ENCODE measurements at regions not wholly inside any gene's neighbourhood (a gene's known extent, or its start where the extent isn't known, plus 50 kb on each side); places are given as distances from the start of the nearest gene placed in this dataset.
"Not testable (repeated sequence)": the region's sequence is repeated elsewhere in the genome, so short reads cannot be mapped to it uniquely, and the experiment has no call there.

- no peak for DNase-seq (ENCODE audit: low read depth in 2 of 2)
Observed at GRCh38 chr11:37343290-37343689, 745.3 kb upstream of the RAG2 start.

- DNase-seq (ENCODE audit: low read depth in 2 of 2): no peak
Observed at GRCh38 chr11:37336401-37336800, 738.4 kb upstream of the RAG2 start.

GRCh38 chr11:37333345-37333744 is 735.3 kb upstream of the RAG2 start:
- no peak for DNase-seq (ENCODE audit: low read depth in 2 of 2)

- no peak for DNase-seq (ENCODE audit: low read depth in 2 of 2)
Observed at GRCh38 chr11:37323843-37324242, 725.8 kb upstream of the RAG2 start.

- DNase-seq (ENCODE audit: low read depth in 2 of 2): no peak
Observed at GRCh38 chr11:37322333-37323194, 724.5 kb upstream of the RAG2 start.

- no peak for DNase-seq (ENCODE audit: low read depth in 2 of 2)
Observed at GRCh38 chr11:37320921-37321320, 722.9 kb upstream of the RAG2 start.

- DNase-seq (ENCODE audit: low read depth in 2 of 2): no peak
Observed at GRCh38 chr11:37317803-37318202, 719.8 kb upstream of the RAG2 start.

- DNase-seq (ENCODE audit: low read depth in 2 of 2): no peak
Observed at GRCh38 chr11:37313266-37313665, 715.2 kb upstream of the RAG2 start.

- no peak for DNase-seq (ENCODE audit: low read depth in 2 of 2)
Observed at GRCh38 chr11:37306563-37306962, 708.5 kb upstream of the RAG2 start.

GRCh38 chr11:37301405-37301804 is 703.4 kb upstream of the RAG2 start:
- DNase-seq (ENCODE audit: low read depth in 2 of 2): not testable (repeated sequence)

GRCh38 chr11:37298173-37298572 is 700.1 kb upstream of the RAG2 start:
- DNase-seq (ENCODE audit: low read depth in 2 of 2): no peak

- DNase-seq (ENCODE audit: low read depth in 2 of 2): no peak
Observed at GRCh38 chr11:37286890-37287289, 688.9 kb upstream of the RAG2 start.

GRCh38 chr11:37282367-37282766 is 684.3 kb upstream of the RAG2 start:
- DNase-seq (ENCODE audit: low read depth in 2 of 2): no peak

GRCh38 chr11:37280200-37280599 is 682.2 kb upstream of the RAG2 start:
- no peak for DNase-seq (ENCODE audit: low read depth in 2 of 2)

- no peak for DNase-seq (ENCODE audit: low read depth in 2 of 2)
Observed at GRCh38 chr11:37277896-37278465, 679.9 kb upstream of the RAG2 start.

GRCh38 chr11:37264783-37265182 is 666.7 kb upstream of the RAG2 start:
- no peak for DNase-seq (ENCODE audit: low read depth in 2 of 2)

GRCh38 chr11:37264060-37264459 is 666.0 kb upstream of the RAG2 start:
- no peak for DNase-seq (ENCODE audit: low read depth in 2 of 2)

- not testable (repeated sequence) for DNase-seq (ENCODE audit: low read depth in 2 of 2)
Observed at GRCh38 chr11:37263467-37263866, 665.4 kb upstream of the RAG2 start.

GRCh38 chr11:37259734-37260133 is 661.7 kb upstream of the RAG2 start:
- no peak for DNase-seq (ENCODE audit: low read depth in 2 of 2)

GRCh38 chr11:37248145-37248544 is 650.1 kb upstream of the RAG2 start:
- no peak for DNase-seq (ENCODE audit: low read depth in 2 of 2)

- not testable (repeated sequence) for DNase-seq (ENCODE audit: low read depth in 2 of 2)
Observed at GRCh38 chr11:37246092-37246491, 648.1 kb upstream of the RAG2 start.

GRCh38 chr11:37230865-37231264 is 632.8 kb upstream of the RAG2 start:
- no peak for DNase-seq (ENCODE audit: low read depth in 2 of 2)

GRCh38 chr11:37223962-37224361 is 625.9 kb upstream of the RAG2 start:
- DNase-seq (ENCODE audit: low read depth in 2 of 2): no peak

Measured in dermis microvascular lymphatic vessel endothelial cell (primary cell).